BLaER1 (cell line): ENCODE measurements at regions not wholly inside any gene's neighbourhood (a gene's known extent, or its start where the extent isn't known, plus 50 kb on each side); places are given as distances from the start of the nearest gene placed in this dataset.

Experiments
- H3K27ac ChIP-seq: shearing (Covaris generic); formaldehyde crosslinking; 2 replicates; pipeline ENCODE4 v1.8.1; 2022
- H3K27me3 ChIP-seq: shearing (Covaris generic); formaldehyde crosslinking; 2 replicates; pipeline ENCODE4 v1.8.1; 2022
- H3K36me3 ChIP-seq: shearing (Covaris generic); formaldehyde crosslinking; 2 replicates; pipeline ENCODE4 v1.8.1; 2022
- H3K4me1 ChIP-seq: shearing (Covaris generic); formaldehyde crosslinking; 2 replicates; pipeline ENCODE4 v1.8.1; 2022
- H3K4me2 ChIP-seq: shearing (Covaris generic); formaldehyde crosslinking; 2 replicates; pipeline ENCODE4 v1.8.1; 2022
- H3K4me3 ChIP-seq: shearing (Covaris generic); formaldehyde crosslinking; 2 replicates; pipeline ENCODE4 v1.8.1; 2022
- H3K9ac ChIP-seq: shearing (Covaris generic); formaldehyde crosslinking; 2 replicates; pipeline ENCODE4 v1.8.1; 2022
- H3K9me3 ChIP-seq: shearing (Covaris generic); formaldehyde crosslinking; 2 replicates; pipeline ENCODE4 v1.8.1; 2022
- H4K20me1 ChIP-seq: shearing (Covaris generic); formaldehyde crosslinking; 2 replicates; pipeline ENCODE4 v1.8.1; 2022
- Cebpa-rat ChIP-seq: shearing (Covaris generic); IDR thresholded peaks from 2 replicates; pipeline ENCODE4 v1.8.1; 2022

- Histone ChIP-seq H3K27ac (no peak overlapping the region), H3K4me2 (no peak overlapping the region), H3K4me3 (no peak overlapping the region), H3K9ac (no peak overlapping the region), H3K4me1 (peaks cover 5% of the 10 kb centered on the region), H3K9me3 (peaks cover 10% of the 10 kb centered on the region), H3K36me3 (no peaks in the 10 kb centered on the region), H4K20me1 (no peaks in the 10 kb centered on the region), H3K27me3 (no peaks in the 10 kb centered on the region)
- no peak for TF ChIP-seq Cebpa-rat
These were observed 90.0 kb upstream of the PPP2R3B start for GRCh38 chrX:476724-477075.

GRCh38 chrX:477441-478012 lies 90.8 kb upstream of the PPP2R3B start:
- Histone ChIP-seq H4K20me1 (no peaks in the 10 kb centered on the region), H3K27ac (no peak overlapping the region), H3K36me3 (no peaks in the 10 kb centered on the region), H3K4me3 (no peak overlapping the region), H3K27me3 (no peaks in the 10 kb centered on the region), H3K9me3 (peaks cover 15% of the 10 kb centered on the region), H3K4me2 (no peak overlapping the region), H3K9ac (no peak overlapping the region), H3K4me1 (no peaks in the 10 kb centered on the region)
- TF ChIP-seq Cebpa-rat, result no peak

GRCh38 chrX:479273-479981 lies 92.7 kb upstream of the PPP2R3B start:
- no peak overlapping the region for H3K4me3 ChIP-seq
- H3K27me3 ChIP-seq, result no peaks in the 10 kb centered on the region
- peaks cover 15% of the 10 kb centered on the region for H3K9me3 ChIP-seq
- H3K27ac ChIP-seq, result no peak overlapping the region
- H3K9ac ChIP-seq, result no peak overlapping the region
- no peaks in the 10 kb centered on the region for H3K4me1 ChIP-seq
- H4K20me1 ChIP-seq, result no peaks in the 10 kb centered on the region
- no peaks in the 10 kb centered on the region for H3K36me3 ChIP-seq
- H3K4me2 ChIP-seq, result no peak overlapping the region
- no peak for TF ChIP-seq Cebpa-rat

GRCh38 chrX:480861-481417 lies 94.2 kb upstream of the PPP2R3B start:
- Histone ChIP-seq H3K27me3 (no peaks in the 10 kb centered on the region), H4K20me1 (no peaks in the 10 kb centered on the region), H3K4me1 (no peaks in the 10 kb centered on the region), H3K4me2 (no peak overlapping the region), H3K9me3 (peaks cover 15% of the 10 kb centered on the region), H3K36me3 (no peaks in the 10 kb centered on the region), H3K27ac (no peak overlapping the region), H3K9ac (no peak overlapping the region), H3K4me3 (no peak overlapping the region)
- TF ChIP-seq Cebpa-rat, result no peak

- no peaks in the 10 kb centered on the region for H3K27me3 ChIP-seq
- no peak overlapping the region for H3K4me2 ChIP-seq
These were observed 95.5 kb upstream of the PPP2R3B start for GRCh38 chrX:482192-482701.

GRCh38 chrX:482702-483203 lies 96.0 kb upstream of the PPP2R3B start:
- Histone ChIP-seq H3K9ac (no peak overlapping the region), H3K4me2 (no peak overlapping the region), H3K36me3 (no peaks in the 10 kb centered on the region), H3K27me3 (no peaks in the 10 kb centered on the region), H3K9me3 (peaks cover 15% of the 10 kb centered on the region), H3K4me1 (no peaks in the 10 kb centered on the region), H3K4me3 (no peak overlapping the region), H3K27ac (no peak overlapping the region), H4K20me1 (no peaks in the 10 kb centered on the region)
- TF ChIP-seq Cebpa-rat, result no peak

More at GRCh38 chrX:482192-482701, 95.5 kb upstream of the PPP2R3B start:
- Histone ChIP-seq H4K20me1 (no peaks in the 10 kb centered on the region), H3K9ac (no peak overlapping the region), H3K4me3 (no peak overlapping the region), H3K9me3 (peaks cover 15% of the 10 kb centered on the region), H3K4me1 (no peaks in the 10 kb centered on the region), H3K27ac (no peak overlapping the region), H3K36me3 (no peaks in the 10 kb centered on the region)
- no peak for TF ChIP-seq Cebpa-rat

GRCh38 chrX:485368-485767 lies 98.7 kb upstream of the PPP2R3B start:
- H3K4me2 ChIP-seq, result no peak overlapping the region
- H3K4me1 ChIP-seq, result no peaks in the 10 kb centered on the region

GRCh38 chrX:486325-486724 lies 99.6 kb upstream of the PPP2R3B start:
- Histone ChIP-seq H3K4me2 (no peak overlapping the region), H3K27ac (no peak overlapping the region), H3K36me3 (no peaks in the 10 kb centered on the region), H3K9ac (no peak overlapping the region), H3K27me3 (no peaks in the 10 kb centered on the region), H3K9me3 (peaks cover 8% of the 10 kb centered on the region), H4K20me1 (no peaks in the 10 kb centered on the region), H3K4me1 (no peaks in the 10 kb centered on the region), H3K4me3 (no peak overlapping the region)
- no peak for TF ChIP-seq Cebpa-rat

More at GRCh38 chrX:485368-485767, 98.7 kb upstream of the PPP2R3B start:
- H3K36me3 ChIP-seq, result no peaks in the 10 kb centered on the region
- peaks cover 15% of the 10 kb centered on the region for H3K9me3 ChIP-seq
- H3K27me3 ChIP-seq, result no peaks in the 10 kb centered on the region
- no peak overlapping the region for H3K4me3 ChIP-seq
- no peak for TF ChIP-seq Cebpa-rat
- H4K20me1 ChIP-seq, result no peaks in the 10 kb centered on the region
- no peak overlapping the region for H3K9ac ChIP-seq
- H3K27ac ChIP-seq, result no peak overlapping the region

- H3K4me3 ChIP-seq, result no peak overlapping the region
- no peak overlapping the region for H3K4me2 ChIP-seq
- H3K27me3 ChIP-seq, result no peaks in the 10 kb centered on the region
- H3K9me3 ChIP-seq, result no peaks in the 10 kb centered on the region
- no peaks in the 10 kb centered on the region for H3K4me1 ChIP-seq
- no peak overlapping the region for H3K9ac ChIP-seq
- H4K20me1 ChIP-seq, result no peaks in the 10 kb centered on the region
- H3K36me3 ChIP-seq, result no peaks in the 10 kb centered on the region
- no peak overlapping the region for H3K27ac ChIP-seq
- no peak for TF ChIP-seq Cebpa-rat
These were observed 101.1 kb upstream of the PPP2R3B start for GRCh38 chrX:487836-488235.

- Histone ChIP-seq H4K20me1 (no peaks in the 10 kb centered on the region), H3K4me2 (no peak overlapping the region), H3K4me1 (no peaks in the 10 kb centered on the region), H3K9me3 (no peaks in the 10 kb centered on the region), H3K4me3 (no peak overlapping the region), H3K9ac (no peak overlapping the region), H3K27me3 (no peaks in the 10 kb centered on the region), H3K36me3 (no peaks in the 10 kb centered on the region), H3K27ac (no peak overlapping the region)
- no peak for TF ChIP-seq Cebpa-rat
These were observed 103.1 kb upstream of the PPP2R3B start for GRCh38 chrX:489820-490219.
